MM.1S (cell line): ENCODE measurements at regions not wholly inside any gene's neighbourhood (a gene's known extent, or its start where the extent isn't known, plus 50 kb on each side); places are given as distances from the start of the nearest gene placed in this dataset.

Experiments used
- DNase-seq: peaks from one replicate; pipeline ENCODE4 v3.0.0-alpha.2; 2015
- H2AFZ ChIP-seq: fragments of 300-600 bp; sonication (generic); 2 replicates; pipeline ENCODE4 v1.6.0; 2016; ENCODE audit warnings: antibody characterized with exemption, low read length
- H3F3A ChIP-seq: fragments of 300-600 bp; sonication (generic); 2 replicates; pipeline ENCODE4 v1.6.1; 2016; ENCODE audit warnings: mild to moderate bottlenecking, antibody characterized with exemption, low read length, moderate library complexity, mixed read lengths; ENCODE audit not compliant: insufficient read depth
- H3K27ac ChIP-seq: fragments of 300-600 bp; sonication (generic); 2 replicates; pipeline ENCODE4 v1.5.1; 2016; ENCODE audit warnings: mild to moderate bottlenecking, low read length
- H3K27me3 ChIP-seq: fragments of 300-600 bp; sonication (generic); replicated peaks from 2 replicates; pipeline ENCODE4 v1.6.0; 2016; ENCODE audit warnings: low read length; ENCODE audit not compliant: insufficient read depth
- H3K36me3 ChIP-seq: fragments of 300-600 bp; sonication (generic); replicated peaks from 2 replicates; pipeline ENCODE4 v1.6.1; 2016; ENCODE audit warnings: mild to moderate bottlenecking, low read length, mixed read lengths; ENCODE audit not compliant: insufficient read depth
- H3K4me1 ChIP-seq: fragments of 300-600 bp; sonication (generic); 2 replicates; pipeline ENCODE4 v1.6.1; 2016; ENCODE audit warnings: low read length, mixed read lengths
- H3K4me2 ChIP-seq: fragments of 300-600 bp; sonication (generic); 2 replicates; pipeline ENCODE4 v1.6.0; 2016; ENCODE audit warnings: low read depth, low read length
- H3K4me3 ChIP-seq: fragments of 300-600 bp; sonication (generic); 2 replicates; pipeline ENCODE4 v1.5.1; 2016; ENCODE audit warnings: low read length, mixed read lengths
- H3K79me2 ChIP-seq: fragments of 300-600 bp; sonication (generic); 2 replicates; pipeline ENCODE4 v1.6.1; 2016; ENCODE audit warnings: mixed run types, low read length, mixed read lengths
- H3K9ac ChIP-seq: fragments of 300-600 bp; sonication (generic); 2 replicates; pipeline ENCODE4 v1.6.1; 2016; ENCODE audit warnings: low read length, mixed read lengths
- H3K9me2 ChIP-seq: fragments of 300-600 bp; sonication (generic); replicated peaks from 2 replicates; pipeline ENCODE4 v1.6.1; 2016; ENCODE audit warnings: mild to moderate bottlenecking, low read length, mixed read lengths; ENCODE audit not compliant: insufficient read depth
- H3K9me3 ChIP-seq: fragments of 300-600 bp; sonication (generic); replicated peaks from 2 replicates; pipeline ENCODE4 v1.6.1; 2016; ENCODE audit warnings: mild to moderate bottlenecking, low read length, mixed read lengths; ENCODE audit not compliant: insufficient read depth
- H4K20me1 ChIP-seq: fragments of 300-600 bp; sonication (generic); 2 replicates; pipeline ENCODE4 v1.6.1; 2016; ENCODE audit warnings: mild to moderate bottlenecking, low read length, moderate library complexity, mixed read lengths; ENCODE audit not compliant: insufficient read depth
- EZH2 ChIP-seq: fragments of 300-600 bp; sonication (generic); optimal IDR thresholded peaks from 2 replicates; pipeline ENCODE3; 2017; ENCODE audit warnings: low read depth, mild to moderate bottlenecking, antibody characterized with exemption, low read length, mixed read lengths
- EZH2phosphoT487 ChIP-seq: fragments of 300-600 bp; sonication (generic); IDR thresholded peaks from 2 replicates; pipeline ENCODE4 v1.6.1; 2018; ENCODE audit warnings: antibody characterized with exemption, low read length
- TF ChIP-seq, protein P1 (sequence below): fragments of 300-600 bp; sonication (generic); IDR thresholded peaks from 2 replicates; pipeline ENCODE4 v1.5.1; 2016; ENCODE audit warnings: antibody characterized with exemption, low read length, mixed read lengths

- no peaks in the 10 kb centered on the region for H3K27me3 ChIP-seq
- no peaks in the 10 kb centered on the region for H3K9me2 ChIP-seq
- H3K4me1 ChIP-seq: peaks cover 10% of the 10 kb centered on the region
- H3K79me2 ChIP-seq: no peaks in the 10 kb centered on the region
- H3K27ac ChIP-seq: no peak overlapping the region
- H3K36me3 ChIP-seq: no peaks in the 10 kb centered on the region
- no peak for DNase-seq
- no peaks in the 10 kb centered on the region for H3F3A ChIP-seq
- H4K20me1 ChIP-seq: no peaks in the 10 kb centered on the region
- no peak overlapping the region for H3K4me3 ChIP-seq
- no peak overlapping the region for H2AFZ ChIP-seq
- no peak overlapping the region; the same call in 1 of the 2 replicates for H3K4me2 ChIP-seq
- TF ChIP-seq, protein P1, sequence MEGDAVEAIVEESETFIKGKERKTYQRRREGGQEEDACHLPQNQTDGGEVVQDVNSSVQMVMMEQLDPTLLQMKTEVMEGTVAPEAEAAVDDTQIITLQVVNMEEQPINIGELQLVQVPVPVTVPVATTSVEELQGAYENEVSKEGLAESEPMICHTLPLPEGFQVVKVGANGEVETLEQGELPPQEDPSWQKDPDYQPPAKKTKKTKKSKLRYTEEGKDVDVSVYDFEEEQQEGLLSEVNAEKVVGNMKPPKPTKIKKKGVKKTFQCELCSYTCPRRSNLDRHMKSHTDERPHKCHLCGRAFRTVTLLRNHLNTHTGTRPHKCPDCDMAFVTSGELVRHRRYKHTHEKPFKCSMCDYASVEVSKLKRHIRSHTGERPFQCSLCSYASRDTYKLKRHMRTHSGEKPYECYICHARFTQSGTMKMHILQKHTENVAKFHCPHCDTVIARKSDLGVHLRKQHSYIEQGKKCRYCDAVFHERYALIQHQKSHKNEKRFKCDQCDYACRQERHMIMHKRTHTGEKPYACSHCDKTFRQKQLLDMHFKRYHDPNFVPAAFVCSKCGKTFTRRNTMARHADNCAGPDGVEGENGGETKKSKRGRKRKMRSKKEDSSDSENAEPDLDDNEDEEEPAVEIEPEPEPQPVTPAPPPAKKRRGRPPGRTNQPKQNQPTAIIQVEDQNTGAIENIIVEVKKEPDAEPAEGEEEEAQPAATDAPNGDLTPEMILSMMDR: no peak
- TF ChIP-seq EZH2phosphoT487 (no peak), EZH2 (no peak)
- no peaks in the 10 kb centered on the region for H3K9me3 ChIP-seq
- H3K9ac ChIP-seq: no peak overlapping the region
Measured at GRCh38 chrX:97987979-97988378, 1104.3 kb downstream of the RPA4 start.

- H3K36me3 ChIP-seq: no peaks in the 10 kb centered on the region
- no peaks in the 10 kb centered on the region for H3F3A ChIP-seq
- peak; percentile 76 for DNase-seq
- H3K9ac ChIP-seq: no peak overlapping the region
- peak overlapping the region; percentile 43 for H3K4me2 ChIP-seq
- H4K20me1 ChIP-seq: no peaks in the 10 kb centered on the region
- TF ChIP-seq EZH2: no peak
- no peak for TF ChIP-seq EZH2phosphoT487
- TF ChIP-seq, protein P1: no peak
- no peaks in the 10 kb centered on the region for H3K79me2 ChIP-seq
- peaks cover 14% of the 10 kb centered on the region for H3K4me1 ChIP-seq
- peak overlapping the region; percentile 66; the same call in 1 of the 2 replicates for H3K27ac ChIP-seq
- peak overlapping the region; percentile 54 for H2AFZ ChIP-seq
- H3K27me3 ChIP-seq: no peaks in the 10 kb centered on the region
- peak overlapping the region; percentile 19; the same call in 1 of the 2 replicates for H3K4me3 ChIP-seq
- H3K9me2 ChIP-seq: no peaks in the 10 kb centered on the region
- no peaks in the 10 kb centered on the region for H3K9me3 ChIP-seq
Measured at GRCh38 chrX:97995834-97996233, 1112.1 kb downstream of the RPA4 start.

GRCh38 chrX:98028691-98029090 lies 1145.0 kb downstream of the RPA4 start:
- no peak overlapping the region for H2AFZ ChIP-seq
- TF ChIP-seq EZH2: no peak
- TF ChIP-seq EZH2phosphoT487: no peak
- TF ChIP-seq, protein P1: no peak

More at GRCh38 chrX:98028691-98029090, 1145.0 kb downstream of the RPA4 start:
- Histone ChIP-seq H3K4me3 (no peak overlapping the region), H3K27me3 (no peaks in the 10 kb centered on the region), H4K20me1 (no peaks in the 10 kb centered on the region), H3K36me3 (no peaks in the 10 kb centered on the region), H3F3A (no peaks in the 10 kb centered on the region), H3K9ac (no peak overlapping the region), H3K79me2 (no peaks in the 10 kb centered on the region), H3K4me2 (no peak overlapping the region), H3K4me1 (no peaks in the 10 kb centered on the region), H3K9me3 (no peaks in the 10 kb centered on the region), H3K9me2 (no peaks in the 10 kb centered on the region), H3K27ac (no peak overlapping the region)
- DNase-seq: no peak
